ENCODE measurements at regions not wholly inside any gene's neighbourhood (a gene's known extent, or its start where the extent isn't known, plus 50 kb on each side); places are given as distances from the start of the nearest gene placed in this dataset.
A peak's percentile ranks its signal among the peaks of the same experiment; 100 is the strongest.

- intact Hi-C loops (cut with DNase I) = no loop called here
- WGBS, 4 donors = 68 to 88% (median 87%) methylated on average over 7 of the region's 7 CpGs
- Histone ChIP-seq H3K9me3 (replicated peaks in 1 of 3) (no peaks in the 10 kb centered on the region), H3K27me3 (no peaks in the 10 kb centered on the region), H3K4me1 (replicated peaks in 1 of 2) (peaks cover 14 to 20% of the 10 kb centered on the region in 2 donors), H3K4me3 (no peak overlapping the region), H3K36me3 (replicated peaks in 1 of 2) (no peaks in the 10 kb centered on the region), H3K27ac (no peak overlapping the region)
- TF ChIP-seq CTCF (IDR thresholded peaks at IDR 0.05) = no peak
- DNase-seq = no peak
These were observed 173.8 kb upstream of the RASSF8 start for GRCh38 chr12:25784669-25785068.

DNA sequence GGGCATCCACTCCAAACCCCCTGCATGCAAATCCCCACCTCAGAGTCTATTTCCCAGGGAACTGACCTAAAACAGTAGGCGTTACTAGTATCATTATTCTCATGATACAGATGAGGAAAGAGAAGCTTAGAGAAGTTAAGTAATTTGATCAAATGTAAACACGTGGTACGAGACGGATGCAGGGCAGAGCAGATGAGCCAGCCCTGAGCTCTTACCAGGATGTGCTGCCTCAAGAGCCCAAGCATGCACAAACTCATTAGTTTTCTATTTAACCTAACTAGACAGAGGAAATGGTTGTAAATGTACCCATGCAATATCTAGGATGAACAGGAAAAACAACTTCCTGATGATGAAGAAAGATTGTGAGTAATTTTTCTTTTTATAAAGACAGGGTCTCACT, 173.3 kb upstream of the RASSF8 start:
- TF ChIP-seq POLR2A (IDR thresholded peaks at IDR 0.05) (no peak), CTCF (IDR thresholded peaks at IDR 0.05) (no peak)
- H3K9me3 ChIP-seq (replicated peaks in 1 of 3) = no peaks in the 10 kb centered on the region
- H3K36me3 ChIP-seq (replicated peaks in 1 of 2) = no peaks in the 10 kb centered on the region
- WGBS, 4 donors = 67 to 86% (median 79%) methylated on average over 4 of the region's 4 CpGs
- peaks cover 19 to 25% of the 10 kb centered on the region in 2 donors for H3K4me1 ChIP-seq (replicated peaks in 1 of 2)
- intact Hi-C loops (cut with DNase I) = no loop called here
- H3K27ac ChIP-seq = no peak overlapping the region
- no peak overlapping the region for H3K4me3 ChIP-seq
- no peaks in the 10 kb centered on the region for H3K27me3 ChIP-seq
- DNase-seq = no peak

- Histone ChIP-seq H3K27ac (no peak overlapping the region), H3K36me3 (replicated peaks in 1 of 2) (no peaks in the 10 kb centered on the region), H3K4me3 (no peak overlapping the region), H3K27me3 (no peaks in the 10 kb centered on the region), H3K9me3 (replicated peaks in 1 of 3) (no peaks in the 10 kb centered on the region), H3K4me1 (replicated peaks in 1 of 2) (peaks cover 20 to 25% of the 10 kb centered on the region in 2 donors)
- intact Hi-C loops (cut with DNase I) = no loop called here
- TF ChIP-seq POLR2A (IDR thresholded peaks at IDR 0.05) (no peak), CTCF (IDR thresholded peaks at IDR 0.05) (no peak)
- 55 to 67% (median 58%) methylated on average over 2 of the region's 2 CpGs for WGBS, 4 donors
- DNase-seq = no peak
These were observed 170.8 kb upstream of the RASSF8 start for GRCh38 chr12:25787701-25788100.

- H3K9me3 ChIP-seq (replicated peaks in 1 of 3) = no peaks in the 10 kb centered on the region
- DNase-seq = no peak
- TF ChIP-seq POLR2A (IDR thresholded peaks at IDR 0.05) (no peak), CTCF (IDR thresholded peaks at IDR 0.05) (no peak)
- H3K4me1 ChIP-seq (replicated peaks in 1 of 2) = peaks cover 20 to 25% of the 10 kb centered on the region in 2 donors
- H3K27me3 ChIP-seq = no peaks in the 10 kb centered on the region
- no peak overlapping the region for H3K4me3 ChIP-seq
- H3K27ac ChIP-seq = peak overlapping the region in 4 of 5 donors; percentile 29 to 79 (median 67)
- intact Hi-C loops (cut with DNase I) = no loop called here
- no peaks in the 10 kb centered on the region for H3K36me3 ChIP-seq (replicated peaks in 1 of 2)
- WGBS, 4 donors = 47 to 54% (median 53%) methylated on average over 1 of the region's 1 CpG
These were observed 169.6 kb upstream of the RASSF8 start for GRCh38 chr12:25788707-25789442.

Data from adrenal gland (tissue), 9 donors.